HepG2 (cell line): ENCODE measurements at regions not wholly inside any gene's neighbourhood (a gene's known extent, or its start where the extent isn't known, plus 50 kb on each side); places are given as distances from the start of the nearest gene placed in this dataset.

Source experiments
- ATAC-seq: fragments of 200-7000 bp; cut with Tn5 transposase; 3 replicates; pipeline ENCODE4 v1.9.1; 2020; ENCODE audit warnings: mild to moderate bottlenecking, moderate library complexity
- BruUV-seq: library from RNA; stranded (reverse); fragments of 400-500 nt; replicated peaks from 2 replicates; lab custom pipeline; 2021; lab: Mats Ljungman, UMichigan
- CTCF ChIA-PET: fragments of 300-600 bp; formaldehyde crosslinking; extraction: SDS; loops from one replicate; lab custom pipeline; 2021; ENCODE audit warnings: low total read pairs, inconsistent platforms, low intra/inter-chr PET ratio; lab: Yijun Ruan, JAX
- POLR2A ChIA-PET: fragments of 350-600 bp; sonication (Branson Sonifier 250); formaldehyde crosslinking; loops from one replicate; lab custom pipeline; 2020; ENCODE audit warnings: antibody characterized with exemption, inconsistent platforms; lab: Yijun Ruan, JAX
- DNase-seq: peaks from one replicate; pipeline ENCODE4 v3.0.0-alpha.2; 2015; ENCODE audit warnings: low spot score
- FAIRE-seq: peaks from 3 replicates; lab custom pipeline; 2011; peaks lifted over from hg19 to GRCh38; lab: Jason Lieb, UNC
- H2AFZ ChIP-seq: one replicate; pipeline ENCODE4 v1.6.1; 2011; ENCODE audit warnings: low read length, inconsistent platforms
- H3K27ac ChIP-seq: fragments of 300-600 bp; 3 replicates; pipeline ENCODE4 v1.8.0; 2011; ENCODE audit warnings: mixed run types, mild to moderate bottlenecking, mixed read lengths, low read length, inconsistent platforms; ENCODE audit not compliant: insufficient read depth; ENCODE audit errors: extremely low read length
- H3K27me3 ChIP-seq, 2 experiments: fragments of 200-600 bp in 1 of 2; 2 replicates in 1 of 2; 3 replicates in 1 of 2; pipeline versions ENCODE4 v1.6.0 to v1.8.0; 2011; ENCODE audit warnings: low read length in 2 of 2, mild to moderate bottlenecking in 2 of 2, moderate library complexity in 2 of 2, inconsistent platforms in 1 of 2; ENCODE audit not compliant: insufficient read depth in 2 of 2, control insufficient read depth in 1 of 2
- H3K36me3 ChIP-seq, 2 experiments: fragments of 200-600 bp in 1 of 2; replicated peaks in 1 of 2; 2 replicates in 1 of 2; 3 replicates in 1 of 2; pipeline versions ENCODE4 v1.5.1 to v1.8.0; 2011; ENCODE audit warnings: low read length in 2 of 2, inconsistent platforms in 1 of 2; ENCODE audit not compliant: insufficient read depth in 2 of 2, control insufficient read depth in 1 of 2
- H3K4me1 ChIP-seq: 2 replicates; pipeline ENCODE4 v1.5.1; 2012; ENCODE audit warnings: low read length, inconsistent platforms; ENCODE audit not compliant: insufficient read depth
- H3K4me2 ChIP-seq: 2 replicates; pipeline ENCODE4 v1.6.0; 2011; ENCODE audit warnings: low read depth, low read length, inconsistent platforms
- H3K4me3 ChIP-seq, 3 experiments: fragments of 200-600 bp in 1 of 3; sonication (generic), shearing (Covaris generic) in 1 of 3; replicated peaks in 1 of 3; 2 replicates each; pipeline ENCODE4 v1.5.1; 2011 to 2016; ENCODE audit warnings: low read length in 3 of 3, inconsistent platforms in 2 of 3, low read depth in 2 of 3, mild to moderate bottlenecking in 2 of 3, control low read depth in 1 of 3, mixed read lengths in 1 of 3; ENCODE audit not compliant: insufficient read depth in 1 of 3
- H3K79me2 ChIP-seq: one replicate; pipeline ENCODE4 v1.6.1; 2011; ENCODE audit warnings: low read length, inconsistent platforms; ENCODE audit not compliant: insufficient read depth
- H3K9ac ChIP-seq: 2 replicates; pipeline ENCODE4 v1.6.0; 2011; ENCODE audit warnings: mild to moderate bottlenecking, low read depth, low read length, inconsistent platforms; ENCODE audit not compliant: insufficient read depth
- H3K9me3 ChIP-seq: 2 replicates; pipeline ENCODE4 v1.5.1; 2012; ENCODE audit warnings: mild to moderate bottlenecking, low read length
- H4K20me1 ChIP-seq: 2 replicates; pipeline ENCODE4 v1.6.0; 2011; ENCODE audit warnings: inconsistent platforms, mild to moderate bottlenecking, low read length, moderate library complexity; ENCODE audit not compliant: insufficient read depth
- ARNTL ChIP-seq: sonication (generic); formaldehyde crosslinking; IDR thresholded peaks from 2 replicates; pipeline ENCODE4 v1.4.0; 2020; ENCODE audit warnings: mild to moderate bottlenecking, missing genetic modification reagents
- BCL6 ChIP-seq: IDR thresholded peaks from 2 replicates; pipeline ENCODE4 v1.6.1; 2016; ENCODE audit warnings: missing genetic modification reagents, missing compliant biosample characterization
- CSRNP2 ChIP-seq: sonication (generic); formaldehyde crosslinking; conservative IDR thresholded peaks from 2 replicates; pipeline ENCODE4 v1.8.0; 2022; ENCODE audit warnings: low read depth, missing genetic modification reagents
- HMG20A ChIP-seq: IDR thresholded peaks from 2 replicates; pipeline ENCODE4 v1.6.1; 2016; ENCODE audit warnings: borderline replicate concordance
- KDM5B ChIP-seq: sonication (generic); formaldehyde crosslinking; IDR thresholded peaks from 2 replicates; pipeline ENCODE4 v1.4.0; 2020; ENCODE audit warnings: missing genetic modification reagents, mild to moderate bottlenecking, borderline replicate concordance
- KLF11 ChIP-seq: IDR thresholded peaks from 2 replicates; pipeline ENCODE4 v1.6.1; 2016; ENCODE audit warnings: missing compliant biosample characterization
- MIER2 ChIP-seq: IDR thresholded peaks from 2 replicates; pipeline ENCODE4 v1.6.1; 2016; ENCODE audit warnings: missing biosample characterization, missing genetic modification reagents
- NCOA5 ChIP-seq: sonication (generic); formaldehyde crosslinking; IDR thresholded peaks from 2 replicates; pipeline ENCODE4 v1.4.0; 2020; ENCODE audit warnings: missing genetic modification reagents
- SIN3A ChIP-seq: IDR thresholded peaks from 2 replicates; pipeline ENCODE4 v1.6.1; 2011; ENCODE audit warnings: low read depth, mild to moderate bottlenecking, control low read depth, low read length, borderline replicate concordance
- TCF12 ChIP-seq, 2 experiments: fragments of 450-650 bp in 1 of 2; sonication (generic) in 1 of 2; formaldehyde crosslinking in 1 of 2; IDR thresholded peaks; 2 replicates each; pipeline versions ENCODE4 v1.6.1 to v1.8.0; 2017 to 2022; ENCODE audit warnings: antibody characterized with exemption in 1 of 2, mild to moderate bottlenecking in 1 of 2, missing genetic modification reagents in 1 of 2, moderate library complexity in 1 of 2
- THAP9 ChIP-seq: sonication (generic); formaldehyde crosslinking; IDR thresholded peaks from 2 replicates; pipeline ENCODE4; 2020; ENCODE audit warnings: missing genetic modification reagents, mild to moderate bottlenecking, borderline replicate concordance
- ZMAT5 ChIP-seq: sonication (generic); formaldehyde crosslinking; IDR thresholded peaks from 2 replicates; pipeline ENCODE4 v1.5.0; 2020; ENCODE audit warnings: mild to moderate bottlenecking, low read depth, missing genetic modification reagents, borderline replicate concordance
- ZNF138 ChIP-seq: sonication (generic); formaldehyde crosslinking; IDR thresholded peaks from 2 replicates; pipeline ENCODE4 v1.5.0; 2020; ENCODE audit warnings: mild to moderate bottlenecking, low read depth, missing genetic modification reagents
- ZNF567 ChIP-seq: sonication (generic); formaldehyde crosslinking; IDR thresholded peaks from 2 replicates; pipeline ENCODE4 v1.8.1; 2023; ENCODE audit warnings: mild to moderate bottlenecking, missing genetic modification reagents, borderline replicate concordance
- ZSCAN21 ChIP-seq: sonication (generic); formaldehyde crosslinking; IDR thresholded peaks from 2 replicates; pipeline ENCODE4 v1.8.0; 2022; ENCODE audit warnings: mild to moderate bottlenecking, missing genetic modification reagents, moderate library complexity, borderline replicate concordance
- WGBS: methylation state at CpG from one replicate; pipeline ENCODE4 v1.1.6; 2017; ENCODE audit warnings: low lambda C conversion rate; 5-methylcytosine and 5-hydroxymethylcytosine counted together
- in situ Hi-C: cut with HindIII; loops from 2 replicates; pipeline ENCODE4 v1.10.0; 2017; ENCODE audit warnings: low pct_unique_long_range_greater_than_20kb; ENCODE audit not compliant: extremely low pct_ligation_motif_present
- intact Hi-C: fragments of 100-400 bp; cut with micrococcal nuclease; formaldehyde crosslinking; loops from one replicate; pipeline ENCODE4 v1.10.0; 2022; ENCODE audit not compliant: unreplicated experiment

GRCh38 chr4:81870275-81870674 lies 398.6 kb upstream of the RASGEF1B start:
- CTCF ChIA-PET, result no interaction called here
- Histone ChIP-seq H3K4me1 (no peaks in the 10 kb centered on the region), H4K20me1 (no peaks in the 10 kb centered on the region), H3K36me3 (no peaks in the 10 kb centered on the region), H3K27ac (no peak overlapping the region), H3K9ac (no peak overlapping the region), H3K9me3 (no peaks in the 10 kb centered on the region), H3K79me2 (no peaks in the 10 kb centered on the region), H3K4me2 (no peak overlapping the region), H2AFZ (no peak overlapping the region), H3K27me3 (no peaks in the 10 kb centered on the region), H3K4me3 (no peak overlapping the region)
- WGBS, result no CpG with 5 or more reads among the region's 5 CpGs
- TF ChIP-seq CSRNP2 (CRISPR knock-in tag) (no peak), THAP9 (CRISPR knock-in tag) (no peak), NCOA5 (CRISPR knock-in tag) (no peak), ARNTL (CRISPR knock-in tag) (no peak), SIN3A (no peak), ZSCAN21 (CRISPR knock-in tag) (no peak), TCF12 (IDR thresholded peaks at IDR 0.05) (no peak), TCF12 (CRISPR knock-in tag; IDR thresholded peaks at IDR 0.05) (no peak), ZNF567 (no peak), ZMAT5 (no peak), ZNF138 (CRISPR knock-in tag) (no peak), KLF11 (CRISPR knock-in tag) (no peak), MIER2 (CRISPR knock-in tag) (no peak), BCL6 (CRISPR knock-in tag) (no peak), KDM5B (CRISPR knock-in tag) (no peak), HMG20A (no peak)
- FAIRE-seq (no peak), ATAC-seq (no peak), DNase-seq (no peak)
- intact Hi-C loops (no loop called here), in situ Hi-C loops (no loop called here)
- POLR2A ChIA-PET, result no interaction called here
- BruUV-seq, result no TSS peak
